Stomach (tissue), 8 donors: ENCODE measurements at regions not wholly inside any gene's neighbourhood (a gene's known extent, or its start where the extent isn't known, plus 50 kb on each side); places are given as distances from the start of the nearest gene placed in this dataset.

Experiments used
- DNase-seq, 2 donors: peaks; one replicate each; pipeline versions ENCODE4 v3.0.0 to v3.0.0-alpha.2; 2013 to 2019
- H3K27ac ChIP-seq, 5 donors: fragments of 200-600 bp in 4 of 5; sonication (generic) in 4 of 5; one replicate each; pipeline ENCODE4 v1.5.1; 2013 to 2019; ENCODE audit warnings: mild to moderate bottlenecking in 1 of 5, moderate library complexity in 1 of 5
- H3K27me3 ChIP-seq, 3 donors: fragments of 200-600 bp; sonication (generic); one replicate each; pipeline ENCODE4 v1.5.1; 2017 to 2019; ENCODE audit warnings: mixed run types in 1 of 3
- H3K36me3 ChIP-seq, 4 donors: fragments of 200-600 bp; sonication (generic); 1 replicate in 3 of 4; 2 replicates in 1 of 4; pipeline ENCODE4 v1.5.1; 2016 to 2019
- H3K4me1 ChIP-seq, 4 donors: fragments of 200-600 bp; sonication (generic); one replicate each; pipeline ENCODE4 v1.5.1; 2016 to 2019
- H3K4me3 ChIP-seq, 4 donors: fragments of 200-600 bp; sonication (generic) in 3 of 4; one replicate each; pipeline ENCODE4 v1.5.1; 2016 to 2019; ENCODE audit warnings: mild to moderate bottlenecking in 1 of 4
- H3K9me3 ChIP-seq, 4 donors: fragments of 200-600 bp; sonication (generic); one replicate each; pipeline ENCODE4 v1.5.1; 2016 to 2019
- CTCF ChIP-seq, 7 experiments: fragments of 450-650 bp in 4 of 7; fragments of 200-600 bp in 3 of 7; sonication (generic) in 3 of 7; IDR thresholded peaks; one replicate each; pipeline ENCODE4 v1.5.1; 2016 to 2019; ENCODE audit warnings: antibody characterized with exemption in 7 of 7, control low read depth in 2 of 7, mild to moderate bottlenecking in 1 of 7
- EP300 ChIP-seq: sonication (generic); formaldehyde crosslinking; IDR thresholded peaks from one replicate; pipeline ENCODE4 v1.6.1; 2017; ENCODE audit warnings: antibody characterized with exemption
- POLR2A ChIP-seq, 4 donors: fragments of 450-650 bp; IDR thresholded peaks; one replicate each; pipeline ENCODE4 v1.6.1; 2016; ENCODE audit warnings: antibody characterized with exemption in 4 of 4, control low read depth in 2 of 4, mild to moderate bottlenecking in 1 of 4, moderate library complexity in 1 of 4
- POLR2AphosphoS5 ChIP-seq, 3 donors: sonication (generic); formaldehyde crosslinking; IDR thresholded peaks; one replicate each; pipeline ENCODE4 v1.6.1; 2016; ENCODE audit warnings: antibody characterized with exemption in 3 of 3
- WGBS, 5 donors: extraction: QIAGEN DNeasy Blood & Tissue Kit in 3 of 5; methylation state at CpG; one replicate each; pipeline versions ENCODE4 v1.1.5 to v1.1.7; 2013 to 2018; 5-methylcytosine and 5-hydroxymethylcytosine counted together
- intact Hi-C: fragments of 100-400 bp; cut with DNase I; formaldehyde crosslinking; loops from one replicate; pipeline ENCODE4 v1.15.1; 2023; ENCODE audit warnings: low total_unique reads
- donor health status: healthy with polysubstance abuse.
- donor health status: Bipolar disorder and iron deficiency.
- donor health status: healthy.

DNA sequence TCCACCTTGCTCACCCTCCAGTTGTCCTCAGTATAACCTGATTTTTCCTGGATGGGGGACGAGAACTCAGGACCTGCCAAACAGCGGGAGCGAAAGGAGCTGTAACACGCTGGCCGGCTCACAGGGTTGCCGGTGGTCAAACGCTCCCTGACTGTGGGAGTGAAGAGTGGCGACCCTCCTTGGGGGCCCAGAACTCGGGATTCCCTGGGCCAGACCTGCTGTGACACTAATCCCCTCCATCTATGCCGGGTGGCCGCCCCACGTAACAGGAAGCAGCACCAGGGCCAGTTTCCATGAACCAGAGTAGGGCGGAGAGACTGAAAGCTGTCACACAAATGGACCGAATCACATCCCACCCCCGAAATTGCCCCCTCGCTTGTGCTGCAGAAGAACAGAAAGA, 1809.2 kb upstream of the ACO1 start:
- Histone ChIP-seq H3K27me3 (no peaks in the 10 kb centered on the region), H3K36me3 (no peaks in the 10 kb centered on the region), H3K4me3 (no peak overlapping the region), H3K9me3 (peaks cover 0 to 18% (median 11%) of the 10 kb centered on the region in 4 donors), H3K27ac (no peak overlapping the region), H3K4me1 (no peaks in the 10 kb centered on the region)
- TF ChIP-seq POLR2A (IDR thresholded peaks at IDR 0.05) (no peak), EP300 (no peak), CTCF (IDR thresholded peaks at IDR 0.05) (no peak), POLR2AphosphoS5 (IDR thresholded peaks at IDR 0.05) (no peak)
- intact Hi-C loops = no loop called here
- DNase-seq = no peak
- 89 to 94% (median 92%) methylated on average over 16 of the region's 16 CpGs for WGBS, 5 donors

DNA sequence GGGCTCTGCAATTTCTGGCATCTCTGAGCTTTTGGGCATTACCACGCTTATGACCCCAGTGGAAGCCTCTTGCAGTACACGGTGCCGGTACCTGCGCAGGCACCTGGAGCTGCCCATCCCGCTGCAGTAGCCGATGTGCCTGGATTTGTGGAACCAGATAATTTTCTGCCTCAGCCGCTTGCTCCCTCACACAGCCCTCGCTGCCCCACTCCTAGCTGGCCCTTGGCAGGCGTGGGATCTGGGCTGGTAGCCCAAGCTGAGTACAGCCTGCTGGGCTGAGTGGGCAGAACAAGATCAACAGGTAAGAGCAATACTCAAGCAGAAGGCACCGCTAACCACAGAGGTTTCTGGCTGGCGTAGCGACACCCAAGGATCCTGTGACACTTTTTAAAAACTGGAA, 1808.8 kb upstream of the ACO1 start:
- no peak for DNase-seq
- WGBS, 5 donors = 91 to 97% (median 93%) methylated on average over 11 to 12 of the region's 12 CpGs
- Histone ChIP-seq H3K9me3 (peaks cover 0 to 18% (median 11%) of the 10 kb centered on the region in 4 donors), H3K4me1 (no peaks in the 10 kb centered on the region), H3K36me3 (no peaks in the 10 kb centered on the region), H3K27me3 (no peaks in the 10 kb centered on the region), H3K27ac (no peak overlapping the region), H3K4me3 (no peak overlapping the region)
- intact Hi-C loops = no loop called here
- TF ChIP-seq POLR2A (IDR thresholded peaks at IDR 0.05) (no peak), POLR2AphosphoS5 (IDR thresholded peaks at IDR 0.05) (no peak), EP300 (no peak), CTCF (IDR thresholded peaks at IDR 0.05) (no peak)

GRCh38 chr9:30579810-30580209, 1804.6 kb upstream of the ACO1 start:
- Histone ChIP-seq H3K27ac (no peak overlapping the region), H3K4me3 (no peak overlapping the region), H3K36me3 (no peaks in the 10 kb centered on the region), H3K27me3 (no peaks in the 10 kb centered on the region), H3K9me3 (peaks cover 0 to 12% (median 8%) of the 10 kb centered on the region in 4 donors), H3K4me1 (no peaks in the 10 kb centered on the region)
- TF ChIP-seq POLR2AphosphoS5 (IDR thresholded peaks at IDR 0.05) (no peak), POLR2A (IDR thresholded peaks at IDR 0.05) (no peak), CTCF (IDR thresholded peaks at IDR 0.05) (no peak), EP300 (no peak)
- WGBS, 5 donors = 77 to 93% (median 88%) methylated on average over 1 of the region's 1 CpG
- no peak for DNase-seq
- intact Hi-C loops = no loop called here

GRCh38 chr9:30582240-30582639, 1802.2 kb upstream of the ACO1 start:
- no peaks in the 10 kb centered on the region for H3K36me3 ChIP-seq

More at GRCh38 chr9:30582240-30582639, 1802.2 kb upstream of the ACO1 start:
- DNase-seq = no peak
- WGBS, 5 donors = 69 to 78% (median 74%) methylated on average over 2 of the region's 2 CpGs
- H3K27me3 ChIP-seq = no peaks in the 10 kb centered on the region
- H3K9me3 ChIP-seq = no peaks in the 10 kb centered on the region
- H3K4me1 ChIP-seq = no peaks in the 10 kb centered on the region
- no peak for TF ChIP-seq CTCF (IDR thresholded peaks at IDR 0.05)
- no peak for TF ChIP-seq EP300
- TF ChIP-seq POLR2AphosphoS5 (IDR thresholded peaks at IDR 0.05) = no peak
- H3K27ac ChIP-seq = no peak overlapping the region
- no peak overlapping the region for H3K4me3 ChIP-seq
- intact Hi-C loops = no loop called here
